GM12875 (cell line): ENCODE measurements at regions not wholly inside any gene's neighbourhood (a gene's known extent, or its start where the extent isn't known, plus 50 kb on each side); places are given as distances from the start of the nearest gene placed in this dataset.
"Not testable (repeated sequence)": the region's sequence is repeated elsewhere in the genome, so short reads cannot be mapped to it uniquely, and the experiment has no call there.

Source experiments
- H3K4me3 ChIP-seq: one replicate; pipeline ENCODE4 v1.5.1; 2011; ENCODE audit warnings: low read depth, low read length, control low read depth
- TF ChIP-seq, protein P1 (sequence below): IDR thresholded peaks from 2 replicates; pipeline ENCODE4 v1.5.1; 2011; ENCODE audit warnings: low read depth, mild to moderate bottlenecking, control low read depth, inconsistent platforms, low read length, moderate library complexity, borderline replicate concordance; ENCODE audit not compliant: insufficient read depth

GRCh38 chr17:70517816-70518215 lies 348.5 kb downstream of the KCNJ2 start:
- H3K4me3 ChIP-seq = no peak overlapping the region
- TF ChIP-seq, protein P1, sequence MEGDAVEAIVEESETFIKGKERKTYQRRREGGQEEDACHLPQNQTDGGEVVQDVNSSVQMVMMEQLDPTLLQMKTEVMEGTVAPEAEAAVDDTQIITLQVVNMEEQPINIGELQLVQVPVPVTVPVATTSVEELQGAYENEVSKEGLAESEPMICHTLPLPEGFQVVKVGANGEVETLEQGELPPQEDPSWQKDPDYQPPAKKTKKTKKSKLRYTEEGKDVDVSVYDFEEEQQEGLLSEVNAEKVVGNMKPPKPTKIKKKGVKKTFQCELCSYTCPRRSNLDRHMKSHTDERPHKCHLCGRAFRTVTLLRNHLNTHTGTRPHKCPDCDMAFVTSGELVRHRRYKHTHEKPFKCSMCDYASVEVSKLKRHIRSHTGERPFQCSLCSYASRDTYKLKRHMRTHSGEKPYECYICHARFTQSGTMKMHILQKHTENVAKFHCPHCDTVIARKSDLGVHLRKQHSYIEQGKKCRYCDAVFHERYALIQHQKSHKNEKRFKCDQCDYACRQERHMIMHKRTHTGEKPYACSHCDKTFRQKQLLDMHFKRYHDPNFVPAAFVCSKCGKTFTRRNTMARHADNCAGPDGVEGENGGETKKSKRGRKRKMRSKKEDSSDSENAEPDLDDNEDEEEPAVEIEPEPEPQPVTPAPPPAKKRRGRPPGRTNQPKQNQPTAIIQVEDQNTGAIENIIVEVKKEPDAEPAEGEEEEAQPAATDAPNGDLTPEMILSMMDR = no peak

DNA sequence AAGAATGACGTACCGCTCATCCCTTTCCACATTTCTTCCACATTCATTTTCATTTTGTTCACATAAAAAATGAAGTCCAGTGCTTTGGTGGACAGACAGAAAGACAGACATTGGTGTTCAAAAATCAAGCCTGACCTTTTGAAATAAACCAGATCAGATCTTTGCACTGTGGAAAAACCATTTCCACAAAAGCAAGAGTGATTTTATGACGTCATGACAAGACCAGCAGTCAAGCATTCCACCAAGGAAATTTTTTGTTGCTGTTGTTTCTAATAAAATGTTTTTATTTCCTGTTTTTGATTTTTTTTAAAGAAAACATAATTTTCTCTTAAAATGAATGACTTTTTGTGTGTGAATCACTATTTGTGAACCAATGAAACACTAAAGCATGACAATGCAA lies 350.0 kb downstream of the KCNJ2 start:
- TF ChIP-seq, protein P1 = no peak
- H3K4me3 ChIP-seq = no peak overlapping the region

DNA sequence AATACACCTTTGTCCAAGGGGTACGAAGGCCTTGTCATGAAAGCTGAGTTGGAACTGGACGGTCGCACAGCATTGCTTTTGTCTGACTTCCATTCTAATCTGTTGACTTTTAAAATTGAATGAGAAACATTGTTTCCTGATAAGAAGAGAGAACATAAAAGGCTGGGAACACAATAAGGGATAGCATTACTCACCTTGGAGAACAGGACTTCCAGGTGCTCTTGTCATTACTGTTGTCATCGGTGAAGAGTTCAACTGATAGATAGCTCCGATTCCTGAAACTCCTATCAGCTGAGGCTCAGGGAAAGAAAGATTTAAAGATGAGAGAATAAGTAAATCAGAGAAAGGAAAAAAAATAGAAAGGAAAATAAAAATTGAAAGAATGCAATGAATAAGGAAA lies 351.1 kb downstream of the KCNJ2 start:
- TF ChIP-seq, protein P1 = no peak
- H3K4me3 ChIP-seq = no peak overlapping the region

- TF ChIP-seq, protein P1 = no peak
- no peak overlapping the region for H3K4me3 ChIP-seq
These were observed 351.6 kb downstream of the KCNJ2 start for GRCh38 chr17:70520956-70521355.

DNA sequence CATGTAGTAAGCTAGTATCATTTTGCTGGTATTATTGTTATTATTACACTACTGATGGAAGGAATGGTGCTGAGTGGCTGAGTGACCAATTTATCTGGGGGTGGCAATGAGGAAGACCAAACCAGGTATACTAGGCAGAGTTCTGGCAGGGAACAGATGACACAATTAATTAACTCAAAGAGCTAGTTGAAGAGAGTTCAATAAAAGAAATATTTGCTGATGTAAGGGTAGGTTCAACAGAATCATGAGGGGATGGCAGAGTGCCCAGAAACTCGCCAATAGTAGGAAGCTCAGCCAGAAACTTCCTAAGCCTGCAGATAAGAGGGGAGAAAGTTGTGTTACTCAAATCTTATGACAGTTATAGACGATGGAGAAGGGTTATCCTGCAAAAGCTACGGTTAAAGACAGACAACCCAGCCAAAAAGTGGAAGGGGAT lies 352.5 kb downstream of the KCNJ2 start:
- no peak overlapping the region for H3K4me3 ChIP-seq
- TF ChIP-seq, protein P1 = no peak

DNA sequence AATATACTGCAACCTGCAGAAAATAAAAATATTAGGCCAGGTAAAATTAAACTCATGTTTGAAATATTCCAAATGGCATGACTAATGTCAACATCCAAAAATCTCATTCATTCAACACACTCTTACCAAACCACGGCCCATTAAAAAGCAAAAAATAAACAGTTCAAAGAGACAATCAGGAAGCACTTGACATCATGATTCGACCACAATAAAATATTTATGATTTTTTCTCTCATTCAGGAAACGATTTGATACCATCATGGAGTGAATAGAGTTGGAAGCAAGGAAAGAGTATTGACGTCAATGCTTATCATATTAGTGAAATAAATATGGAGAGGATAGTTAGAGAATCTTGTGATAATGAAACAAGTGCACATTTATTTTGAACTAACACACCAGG lies 354.1 kb downstream of the KCNJ2 start:
- H3K4me3 ChIP-seq = no peak overlapping the region
- TF ChIP-seq, protein P1 = no peak

- not testable (repeated sequence) for H3K4me3 ChIP-seq
These were observed 355.7 kb downstream of the KCNJ2 start for GRCh38 chr17:70525035-70525434.

GRCh38 chr17:70525961-70526360 lies 356.6 kb downstream of the KCNJ2 start:
- TF ChIP-seq, protein P1 = no peak
- no peak overlapping the region for H3K4me3 ChIP-seq
